K562 (cell line): ENCODE measurements at regions not wholly inside any gene's neighbourhood (a gene's known extent, or its start where the extent isn't known, plus 50 kb on each side); places are given as distances from the start of the nearest gene placed in this dataset.
A peak's percentile ranks its signal among the peaks of the same experiment; 100 is the strongest.

ENCODE experiments used
- ATAC-seq: fragments of 200-7000 bp; cut with Tn5 transposase; 3 replicates; pipeline ENCODE4 v1.9.1; 2020; ENCODE audit warnings: moderate library complexity
- BruUV-seq: library from RNA; stranded (reverse); fragments of 400-500 nt; replicated peaks from 2 replicates; lab custom pipeline; 2021; lab: Mats Ljungman, UMichigan
- CTCF ChIA-PET: fragments of 300-600 bp; formaldehyde crosslinking; extraction: SDS; loops from one replicate; lab custom pipeline; 2021; ENCODE audit warnings: low intra/inter-chr PET ratio; lab: Yijun Ruan, JAX
- POLR2A ChIA-PET: fragments of 300-600, 350-650 bp; sonication (Branson Sonifier 250); formaldehyde crosslinking; extraction: SDS; loops from one replicate; lab custom pipeline; 2021; ENCODE audit warnings: antibody characterized with exemption, inconsistent platforms; lab: Yijun Ruan, JAX
- DNase-seq, 4 experiments: peaks; one replicate each; pipeline versions ENCODE4 v3.0.0 to v3.0.0-alpha.2; 2011 to 2018; ENCODE audit warnings: low spot score in 3 of 4, mixed read lengths in 3 of 4; ENCODE audit errors: extremely low read depth in 1 of 4
- FAIRE-seq: peaks from 2 replicates; lab custom pipeline; 2011; peaks lifted over from hg19 to GRCh38; lab: Jason Lieb, UNC
- H2AFZ ChIP-seq: 2 replicates; pipeline ENCODE4 v1.6.0; 2011; ENCODE audit warnings: low read depth, low read length, control low read depth, inconsistent platforms
- H3K27ac ChIP-seq: fragments of 200-600 bp; 3 replicates; pipeline ENCODE4 v1.8.0; 2011; ENCODE audit warnings: low read depth, mild to moderate bottlenecking, control low read depth, inconsistent platforms, low read length, moderate library complexity, mixed read lengths; ENCODE audit errors: extremely low read depth
- H3K27me3 ChIP-seq, 2 experiments: fragments of 300-600 bp in 1 of 2; 2 replicates in 1 of 2; 3 replicates in 1 of 2; pipeline versions ENCODE4 v1.6.0 to v1.8.0; 2011; ENCODE audit warnings: inconsistent platforms in 2 of 2, low read length in 2 of 2, mild to moderate bottlenecking in 1 of 2, mixed read lengths in 1 of 2, moderate library complexity in 1 of 2; ENCODE audit not compliant: control insufficient read depth in 2 of 2, insufficient read depth in 2 of 2
- H3K36me3 ChIP-seq: fragments of 300-600 bp; 3 replicates; pipeline ENCODE4 v1.8.0; 2011; ENCODE audit warnings: mild to moderate bottlenecking, low read length, inconsistent platforms; ENCODE audit not compliant: control insufficient read depth, insufficient read depth
- H3K4me1 ChIP-seq, 2 experiments: fragments of 200-600 bp in 1 of 2; replicated peaks in 1 of 2; 2 replicates in 1 of 2; 3 replicates in 1 of 2; pipeline versions ENCODE4 v1.5.1 to v1.8.0; 2011; ENCODE audit warnings: inconsistent platforms in 2 of 2, low read length in 2 of 2, mild to moderate bottlenecking in 1 of 2, mixed read lengths in 1 of 2, moderate library complexity in 1 of 2; ENCODE audit not compliant: control insufficient read depth in 2 of 2, insufficient read depth in 2 of 2
- H3K4me2 ChIP-seq: 2 replicates; pipeline ENCODE4 v1.6.1; 2011; ENCODE audit warnings: low read length, control low read depth, inconsistent platforms, mixed read lengths; ENCODE audit not compliant: insufficient read depth
- H3K4me3 ChIP-seq: fragments of 200-600 bp; sonication (generic), shearing (Covaris generic); 2 replicates; pipeline ENCODE4 v1.5.1; 2016; ENCODE audit warnings: control low read depth, inconsistent platforms
- H3K79me2 ChIP-seq: fragments of 200-600 bp; 3 replicates; pipeline ENCODE4 v1.8.0; 2011; ENCODE audit warnings: low read length, inconsistent platforms; ENCODE audit not compliant: control insufficient read depth, insufficient read depth
- H3K9ac ChIP-seq, 2 experiments: 2 replicates each; pipeline versions ENCODE4 v1.6.0 to v1.6.1; 2011; ENCODE audit warnings: low read depth in 2 of 2, low read length in 2 of 2, control low read depth in 1 of 2, inconsistent platforms in 1 of 2, mild to moderate bottlenecking in 1 of 2, mixed read lengths in 1 of 2; ENCODE audit not compliant: insufficient read depth in 1 of 2
- H3K9me1 ChIP-seq: one replicate; pipeline ENCODE4 v1.6.0; 2011; ENCODE audit warnings: inconsistent platforms, mild to moderate bottlenecking, low read length, moderate library complexity; ENCODE audit not compliant: control insufficient read depth, insufficient read depth
- H3K9me3 ChIP-seq: replicated peaks from 2 replicates; pipeline ENCODE4 v1.5.1; 2011; ENCODE audit warnings: low read depth, low read length, inconsistent platforms; ENCODE audit not compliant: control insufficient read depth, insufficient read depth
- H4K20me1 ChIP-seq: replicated peaks from 2 replicates; pipeline ENCODE4 v1.6.1; 2011; ENCODE audit warnings: low read length, inconsistent platforms, mixed read lengths; ENCODE audit not compliant: control insufficient read depth, insufficient read depth
- BCL6 ChIP-seq: fragments of 250-450 bp; sonication (Bioruptor Pico); IDR thresholded peaks from 2 replicates; pipeline ENCODE4 v1.4.0; 2020
- CBX5 ChIP-seq: IDR thresholded peaks from 2 replicates; pipeline ENCODE4 v1.6.1; 2014; ENCODE audit warnings: low read depth, borderline replicate concordance
- EWSR1 ChIP-seq: fragments of 450-650 bp; IDR thresholded peaks from 2 replicates; pipeline ENCODE4 v1.6.1; 2018; ENCODE audit warnings: borderline replicate concordance, mild to moderate bottlenecking, low read depth, moderate library complexity; ENCODE audit not compliant: partially characterized antibody
- HDGF ChIP-seq: fragments of 450-650 bp; IDR thresholded peaks from 2 replicates; pipeline ENCODE4 v1.6.1; 2016
- WGBS: fragments of 100-300 bp; shearing (Covaris generic); methylation state at CpG from one replicate; pipeline ENCODE4 v1.1.6; 2016; ENCODE audit warnings: low coverage, mixed read lengths; ENCODE audit not compliant: insufficient coverage; ENCODE audit errors: missing lambda C conversion rate; 5-methylcytosine and 5-hydroxymethylcytosine counted together
- in situ Hi-C: fragments of 300-500 bp; cut with MboI; formaldehyde crosslinking; loops from 4 replicates; pipeline ENCODE4 v1.15.0; 2018; ENCODE audit warnings: inconsistent platforms, mixed read lengths
- intact Hi-C: fragments of 100-400 bp; cut with micrococcal nuclease; formaldehyde crosslinking; loops from 2 replicates; pipeline ENCODE4 v1.14.2; 2022
- TF ChIP-seq, protein P1 (sequence below): IDR thresholded peaks from 2 replicates; pipeline ENCODE4 v1.6.1; 2014; ENCODE audit warnings: antibody characterized with exemption

DNA sequence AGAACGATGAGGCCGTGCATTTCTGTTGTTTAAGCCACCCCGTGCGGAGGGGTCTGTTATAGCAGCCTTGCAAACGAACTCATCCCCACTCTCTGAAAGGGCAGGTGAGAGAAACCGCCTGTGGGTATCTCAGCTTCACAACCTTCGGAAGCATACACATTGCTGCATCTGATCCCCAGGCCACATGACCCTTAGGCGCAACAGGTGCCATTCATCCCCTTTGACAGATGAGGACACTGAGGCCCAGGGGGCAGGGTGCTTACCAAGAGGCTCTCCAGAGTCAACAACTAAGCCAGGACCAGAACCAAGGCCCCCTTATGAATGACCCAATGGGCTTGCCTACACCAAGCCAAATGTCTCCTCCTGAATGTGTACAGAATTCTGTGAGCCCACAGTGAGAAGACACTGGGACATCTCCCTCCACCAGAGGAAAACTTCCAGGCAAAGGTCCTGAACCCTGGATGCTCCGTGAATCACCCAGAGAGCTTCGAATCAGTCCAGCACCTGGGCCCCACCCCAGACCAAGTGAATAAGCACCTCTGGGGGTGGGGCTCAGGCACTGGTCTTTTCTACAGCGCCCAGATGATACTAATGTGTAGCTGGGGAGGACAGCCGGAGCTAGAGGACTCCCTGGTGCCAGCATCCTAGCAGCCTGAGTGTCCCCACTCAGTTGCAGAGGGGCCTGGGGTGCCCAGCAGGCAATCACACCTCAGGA, 83.2 kb downstream of the BUD13 start:
- no peaks in the 10 kb centered on the region for H3K36me3 ChIP-seq
- H3K4me2 ChIP-seq, result no peak overlapping the region
- BruUV-seq, result no TSS peak
- H3K27ac ChIP-seq, result no peak overlapping the region
- no peak for TF ChIP-seq CBX5
- TF ChIP-seq, protein P1, sequence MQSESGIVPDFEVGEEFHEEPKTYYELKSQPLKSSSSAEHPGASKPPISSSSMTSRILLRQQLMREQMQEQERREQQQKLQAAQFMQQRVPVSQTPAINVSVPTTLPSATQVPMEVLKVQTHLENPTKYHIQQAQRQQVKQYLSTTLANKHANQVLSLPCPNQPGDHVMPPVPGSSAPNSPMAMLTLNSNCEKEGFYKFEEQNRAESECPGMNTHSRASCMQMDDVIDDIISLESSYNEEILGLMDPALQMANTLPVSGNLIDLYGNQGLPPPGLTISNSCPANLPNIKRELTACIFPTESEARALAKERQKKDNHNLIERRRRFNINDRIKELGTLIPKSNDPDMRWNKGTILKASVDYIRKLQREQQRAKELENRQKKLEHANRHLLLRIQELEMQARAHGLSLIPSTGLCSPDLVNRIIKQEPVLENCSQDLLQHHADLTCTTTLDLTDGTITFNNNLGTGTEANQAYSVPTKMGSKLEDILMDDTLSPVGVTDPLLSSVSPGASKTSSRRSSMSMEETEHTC, result no peak
- no peak for TF ChIP-seq HDGF
- no peak for TF ChIP-seq EWSR1
- TF ChIP-seq BCL6 (CRISPR knock-in tag), result no peak
- TF ChIP-seq, all 486 proteins: peak for 0
- Histone ChIP-seq H3K79me2 (no peaks in the 10 kb centered on the region), H3K9me3 (no peaks in the 10 kb centered on the region), H3K9ac (no peak overlapping the region), H3K4me1 (no peaks in the 10 kb centered on the region), H3K4me3 (no peak overlapping the region), H3K27me3 (peaks cover 0 to 6% of the 10 kb centered on the region in 2 experiments; a peak in 1 of 5 replicates), H2AFZ (no peak overlapping the region), H3K9me1 (no peaks in the 10 kb centered on the region), H4K20me1 (peaks cover 3% of the 10 kb centered on the region; the same call in 1 of the 2 replicates)
- DNase-seq, result peak in 1 of 4 experiments; percentile 3
- no peak for ATAC-seq
- in situ Hi-C loops, result loop anchor here (10.0 to 25.0 kb wide), 4 partner anchors 175 to 1915 kb away; no protein-coding TSS in a partner anchor
- FAIRE-seq, result no peak
- WGBS, result 2% methylated on average over 12 of the region's 12 CpGs
- ChIA-PET CTCF (no interaction called here), POLR2A (interaction anchor here (1.2 kb wide), 1 partner anchor 21 kb away, joined by 4 read pairs; no protein-coding TSS in a partner anchor)
- intact Hi-C loops, result loop anchor here (5.0 to 10.0 kb wide), 5 partner anchors 47 to 1365 kb away; no protein-coding TSS in a partner anchor
